WI38 (cell line): ENCODE measurements at regions not wholly inside any gene's neighbourhood (a gene's known extent, or its start where the extent isn't known, plus 50 kb on each side); places are given as distances from the start of the nearest gene placed in this dataset.

Source experiments
- H3K4me3 ChIP-seq: 2 replicates; pipeline ENCODE4 v1.5.1; 2011; ENCODE audit warnings: low read depth, mild to moderate bottlenecking, control low read depth, low read length
- CTCF ChIP-seq: IDR thresholded peaks from 2 replicates; pipeline ENCODE4 v1.5.1; 2012; ENCODE audit warnings: low read depth, mild to moderate bottlenecking, control low read depth, low read length

GRCh38 chr13:70817576-70817975, 709.3 kb upstream of the KLHL1 start:
- no peak for TF ChIP-seq CTCF
- no peak overlapping the region for H3K4me3 ChIP-seq

DNA sequence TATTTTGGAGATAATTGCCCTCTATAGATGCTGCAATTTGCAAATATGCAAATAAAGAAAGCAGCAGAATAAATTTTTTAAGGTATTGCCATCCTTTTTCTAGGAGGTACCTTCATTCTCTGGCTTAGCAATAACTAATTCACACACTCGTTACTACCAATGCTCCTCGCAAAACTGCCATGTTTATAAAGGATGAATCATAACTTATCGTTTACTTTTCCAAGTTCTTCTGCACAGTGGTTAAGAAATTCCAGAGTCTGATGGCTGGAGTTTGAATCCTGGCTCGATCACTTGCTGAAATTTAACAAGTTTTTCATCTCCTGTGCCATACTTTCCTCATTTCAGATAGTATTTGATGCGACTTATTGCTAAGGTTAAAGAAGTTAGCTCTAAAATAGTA, 708.6 kb upstream of the KLHL1 start:
- no peak for TF ChIP-seq CTCF
- no peak overlapping the region for H3K4me3 ChIP-seq

- H3K4me3 ChIP-seq, result no peak overlapping the region
- no peak for TF ChIP-seq CTCF
Measured at GRCh38 chr13:70814684-70815083, 706.4 kb upstream of the KLHL1 start.

- TF ChIP-seq CTCF, result no peak
- no peak overlapping the region for H3K4me3 ChIP-seq
Measured at GRCh38 chr13:70812481-70812880, 704.2 kb upstream of the KLHL1 start.

DNA sequence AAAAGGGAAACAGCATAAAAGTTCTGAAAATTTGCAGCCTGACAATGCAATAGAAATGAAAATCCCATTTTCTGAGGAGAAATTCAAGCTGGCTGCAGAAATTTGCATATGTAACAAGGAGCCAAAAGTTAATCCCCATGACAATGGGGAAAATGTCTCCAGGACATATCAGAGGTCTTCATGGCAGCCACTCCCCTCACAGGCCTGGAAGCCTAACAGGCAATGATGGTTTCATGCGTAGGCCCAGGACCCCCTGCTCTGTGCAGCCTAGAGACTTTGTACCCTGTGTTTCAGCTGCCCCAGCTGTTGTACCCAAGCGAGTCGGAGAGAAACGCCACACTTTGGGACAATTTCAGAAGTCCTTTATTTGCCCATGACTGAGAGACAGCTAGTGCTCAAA, 701.3 kb upstream of the KLHL1 start:
- TF ChIP-seq CTCF, result no peak
- H3K4me3 ChIP-seq, result no peak overlapping the region

DNA sequence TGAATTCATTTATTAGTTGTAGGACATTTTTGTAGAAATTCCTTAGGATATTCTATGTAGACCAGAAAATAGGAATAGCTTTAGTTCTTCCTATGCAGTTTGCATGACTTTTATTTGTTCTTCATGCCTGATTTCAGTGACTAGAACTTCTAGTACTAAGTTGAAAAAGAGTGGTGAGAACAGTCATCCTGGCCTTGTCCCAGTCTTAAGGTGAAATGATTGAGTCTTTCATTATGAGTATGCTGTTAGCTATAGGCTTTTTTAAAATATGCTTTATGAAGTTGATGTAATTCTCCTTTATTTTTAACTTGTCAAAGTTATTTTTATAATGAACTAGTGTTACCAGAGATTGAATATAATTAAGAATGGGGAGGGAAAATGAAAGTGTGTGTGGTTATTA, 690.1 kb upstream of the KLHL1 start:
- no peak for TF ChIP-seq CTCF
- H3K4me3 ChIP-seq, result no peak overlapping the region

DNA sequence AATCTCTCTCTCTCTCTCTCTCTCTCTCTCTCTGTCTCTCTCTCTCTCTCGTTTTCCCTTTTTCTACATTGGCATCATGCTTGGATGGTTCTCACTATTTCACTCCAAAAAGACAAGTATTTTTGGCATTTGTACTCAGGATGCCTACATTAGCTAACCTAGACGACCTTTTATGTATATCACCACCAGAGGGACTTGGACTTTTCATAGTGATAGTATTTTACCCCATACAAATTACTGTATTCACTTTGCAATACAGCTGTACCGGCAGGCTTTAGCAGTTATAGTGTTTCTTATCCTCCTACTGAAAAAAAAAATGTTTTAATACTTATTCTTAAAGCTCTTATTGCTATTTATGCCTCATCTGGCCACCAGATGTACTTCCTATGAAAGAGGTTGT, 687.2 kb upstream of the KLHL1 start:
- TF ChIP-seq CTCF, result no peak
- no peak overlapping the region for H3K4me3 ChIP-seq
